Stimulated activated naive CD8-positive, alpha-beta T cell treated with anti-CD3 and anti-CD28 coated beads, Interleukin-15, Interleukin-2, amounts not matched to agents 100 ng/mL and 50 ng/mL, for 24 hours (primary cell): ENCODE measurements at regions not wholly inside any gene's neighbourhood (a gene's known extent, or its start where the extent isn't known, plus 50 kb on each side); places are given as distances from the start of the nearest gene placed in this dataset.
A peak's percentile ranks its signal among the peaks of the same experiment; 100 is the strongest.

Source experiments
- H3K27ac Mint-ChIP-seq: one replicate; pipeline ENCODE4 v1.8.0; 2021; ENCODE audit warnings: mild to moderate bottlenecking, mixed read lengths
- H3K27me3 Mint-ChIP-seq: one replicate; pipeline ENCODE4 v1.8.0; 2021; ENCODE audit warnings: mixed read lengths
- H3K36me3 Mint-ChIP-seq: one replicate; pipeline ENCODE4 v1.8.0; 2021; ENCODE audit warnings: low read depth, mixed read lengths
- H3K4me1 Mint-ChIP-seq: one replicate; pipeline ENCODE4 v1.8.0; 2021; ENCODE audit warnings: low read depth, mixed read lengths
- H3K4me3 Mint-ChIP-seq: one replicate; pipeline ENCODE4 v1.8.0; 2021; ENCODE audit warnings: mild to moderate bottlenecking, mixed read lengths
- H3K9me3 Mint-ChIP-seq: one replicate; pipeline ENCODE4 v1.8.0; 2021; ENCODE audit warnings: mixed read lengths

- Mint-ChIP-seq H3K4me3 (peak overlapping the region; percentile 60), H3K9me3 (no peaks in the 10 kb centered on the region), H3K36me3 (no peaks in the 10 kb centered on the region), H3K27ac (no peak overlapping the region), H3K4me1 (peaks cover 7% of the 10 kb centered on the region), H3K27me3 (peaks cover 49% of the 10 kb centered on the region)
Observed at GRCh38 chr7:115477193-115477651, 553.3 kb downstream of the TFEC start.

DNA sequence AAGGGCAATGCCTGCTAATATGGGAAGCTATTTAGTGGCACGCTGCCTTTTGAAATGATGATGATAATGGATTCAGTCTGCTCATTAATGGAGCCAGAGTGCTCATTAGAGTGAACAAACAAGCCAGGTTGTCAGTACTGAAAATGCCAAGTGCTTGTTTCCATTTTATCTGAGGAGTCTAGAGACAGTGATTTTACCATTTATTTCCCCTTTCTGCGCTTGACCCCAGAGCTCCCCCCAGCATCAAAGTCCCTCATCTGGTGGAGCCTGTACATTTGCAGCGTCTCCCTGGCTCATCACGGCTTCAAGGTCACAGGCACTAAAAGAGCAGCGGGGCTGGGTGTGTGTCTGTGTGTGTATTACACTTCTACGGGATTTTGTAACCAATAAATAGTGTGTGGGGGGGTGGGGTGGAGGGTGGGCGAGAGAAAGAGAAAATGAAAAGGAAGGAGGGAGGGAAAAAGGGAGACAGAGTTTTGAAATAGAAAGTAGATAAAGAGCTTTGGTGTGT lies 553.8 kb downstream of the TFEC start:
- Mint-ChIP-seq H3K36me3 (no peaks in the 10 kb centered on the region), H3K4me1 (peaks cover 7% of the 10 kb centered on the region), H3K27me3 (peaks cover 48% of the 10 kb centered on the region), H3K9me3 (no peaks in the 10 kb centered on the region), H3K27ac (no peak overlapping the region), H3K4me3 (peak overlapping the region; percentile 60)

DNA sequence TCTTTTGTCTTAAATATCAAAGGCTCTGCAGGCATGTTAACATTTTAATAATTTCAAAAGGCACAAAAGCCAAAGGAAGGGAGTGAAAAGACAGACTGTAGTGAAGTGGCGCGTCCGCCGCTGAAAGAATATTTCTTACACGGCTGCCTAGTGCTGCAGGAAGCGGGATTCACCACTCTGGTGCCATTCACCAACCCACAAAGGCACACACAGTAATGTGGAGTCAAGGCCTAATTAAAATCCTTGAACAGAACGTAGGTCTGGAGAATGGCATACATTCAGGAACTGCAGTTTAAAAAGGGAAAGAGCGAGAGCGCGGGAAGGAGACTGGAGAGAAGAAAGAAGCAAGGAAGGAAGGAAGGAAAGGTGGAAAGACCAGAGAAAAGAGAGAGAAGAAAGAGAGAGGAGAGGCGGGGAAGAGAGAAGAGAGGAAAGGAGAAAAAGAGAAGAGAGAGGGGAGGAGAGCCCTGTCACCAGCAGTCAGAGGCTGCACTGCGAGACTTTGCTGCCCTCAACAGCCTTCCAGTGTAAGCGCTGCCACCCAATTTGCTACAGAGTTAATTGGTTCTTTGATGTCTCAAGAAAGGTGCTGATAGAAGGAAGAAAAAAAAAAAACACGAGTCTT lies 554.0 kb downstream of the MDFIC start:
- Mint-ChIP-seq H3K4me3 (no peak overlapping the region), H3K9me3 (no peaks in the 10 kb centered on the region)

DNA sequence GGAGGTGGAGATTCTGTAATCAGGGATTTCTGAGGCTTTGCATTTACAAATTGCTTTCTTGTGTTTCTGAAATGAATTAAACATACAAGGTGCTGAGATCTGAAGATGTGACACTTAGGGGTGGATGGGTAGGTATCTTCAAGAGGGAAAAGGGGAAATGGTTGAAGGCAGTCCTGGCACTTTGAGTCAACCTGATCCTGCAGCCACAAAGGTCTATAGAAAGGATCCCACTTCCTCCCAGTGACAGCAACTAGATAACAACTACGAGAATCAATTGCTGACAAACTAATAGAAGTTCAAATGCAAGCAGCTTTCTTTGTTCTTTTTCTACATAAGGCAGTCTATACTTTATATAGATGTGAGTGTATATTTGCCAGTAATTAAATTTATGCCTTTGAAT lies 553.3 kb downstream of the MDFIC start:
- H3K27ac Mint-ChIP-seq: no peak overlapping the region
- peaks cover 7% of the 10 kb centered on the region for H3K4me1 Mint-ChIP-seq
- H3K9me3 Mint-ChIP-seq: no peaks in the 10 kb centered on the region
- peaks cover 39% of the 10 kb centered on the region for H3K27me3 Mint-ChIP-seq
- no peaks in the 10 kb centered on the region for H3K36me3 Mint-ChIP-seq
- no peak overlapping the region for H3K4me3 Mint-ChIP-seq

More for the DNA sequence above, 554.0 kb downstream of the MDFIC start:
- H3K27me3 Mint-ChIP-seq: peaks cover 43% of the 10 kb centered on the region
- H3K27ac Mint-ChIP-seq: no peak overlapping the region
- H3K4me1 Mint-ChIP-seq: peaks cover 7% of the 10 kb centered on the region
- no peaks in the 10 kb centered on the region for H3K36me3 Mint-ChIP-seq

DNA sequence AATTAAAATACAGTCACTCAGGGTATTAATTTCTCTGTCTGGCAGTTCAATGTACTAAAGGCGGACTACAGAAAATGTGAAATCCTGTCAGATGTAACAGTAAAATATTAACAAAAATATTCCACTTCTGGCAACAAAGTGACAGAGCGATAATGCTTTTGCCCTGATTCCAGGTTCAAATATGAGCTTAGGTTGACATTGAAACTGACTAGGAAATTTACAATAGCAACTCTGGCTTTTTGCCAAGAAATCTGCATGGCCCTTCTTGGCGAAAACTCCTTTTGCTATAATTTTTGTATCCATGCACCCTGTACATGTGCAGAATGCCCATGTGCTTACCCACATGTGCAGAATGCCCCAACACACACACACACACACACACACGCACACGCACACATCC lies 552.2 kb downstream of the MDFIC start:
- Mint-ChIP-seq H3K27ac (no peak overlapping the region), H3K9me3 (no peaks in the 10 kb centered on the region), H3K4me3 (no peak overlapping the region), H3K27me3 (peaks cover 30% of the 10 kb centered on the region), H3K4me1 (peaks cover 7% of the 10 kb centered on the region), H3K36me3 (no peaks in the 10 kb centered on the region)

DNA sequence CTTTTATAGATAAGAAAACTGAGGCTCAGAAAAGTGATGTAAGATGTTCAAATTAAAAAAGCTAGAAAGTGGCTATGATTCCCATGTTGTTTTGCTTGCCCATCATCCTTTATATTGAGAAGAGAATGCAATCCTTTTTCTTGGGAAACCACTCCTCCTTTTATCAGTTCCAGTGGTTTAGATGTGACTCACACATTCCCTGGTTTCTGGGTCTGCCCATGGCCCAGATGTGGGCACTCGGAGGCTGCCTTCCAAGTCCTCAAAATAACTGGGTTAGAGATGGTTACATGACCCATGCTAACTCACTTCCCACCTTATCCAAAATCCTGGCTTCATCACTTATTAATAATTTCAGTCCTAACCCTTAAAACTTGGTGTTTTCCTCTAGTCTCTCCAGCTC lies 550.0 kb downstream of the MDFIC start:
- no peak overlapping the region for H3K27ac Mint-ChIP-seq
- peaks cover 4% of the 10 kb centered on the region for H3K4me1 Mint-ChIP-seq
- peaks cover 20% of the 10 kb centered on the region for H3K27me3 Mint-ChIP-seq
- no peak overlapping the region for H3K4me3 Mint-ChIP-seq
- H3K9me3 Mint-ChIP-seq: no peaks in the 10 kb centered on the region
- no peaks in the 10 kb centered on the region for H3K36me3 Mint-ChIP-seq

- Mint-ChIP-seq H3K4me1 (no peaks in the 10 kb centered on the region), H3K27ac (no peak overlapping the region), H3K36me3 (no peaks in the 10 kb centered on the region), H3K9me3 (no peaks in the 10 kb centered on the region), H3K4me3 (no peak overlapping the region), H3K27me3 (peaks cover 4% of the 10 kb centered on the region)
Observed at GRCh38 chr7:115462301-115463015, 540.6 kb downstream of the MDFIC start.

DNA sequence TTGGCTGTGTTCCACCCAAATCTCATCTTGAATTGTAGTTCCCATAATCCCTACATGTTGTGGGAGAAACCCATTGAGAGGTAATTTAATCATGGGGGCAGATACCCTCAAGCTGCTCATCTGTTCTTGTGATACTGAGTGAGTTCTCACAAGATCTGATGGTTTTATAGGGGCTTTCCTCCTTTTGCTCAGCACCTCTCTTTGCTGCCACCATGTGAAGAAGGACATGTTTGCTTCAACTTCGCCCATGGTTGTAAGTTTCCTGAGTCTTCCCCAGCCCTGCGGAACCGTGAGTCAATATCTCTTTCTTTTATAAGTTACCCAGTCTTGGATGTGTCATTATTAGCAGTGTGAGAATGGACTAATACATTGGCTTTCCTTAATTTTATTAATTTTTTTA lies 527.8 kb downstream of the MDFIC start:
- Mint-ChIP-seq H3K4me3 (no peak overlapping the region), H3K36me3 (no peaks in the 10 kb centered on the region), H3K27me3 (peaks cover 4% of the 10 kb centered on the region), H3K27ac (no peak overlapping the region), H3K4me1 (no peaks in the 10 kb centered on the region), H3K9me3 (peaks cover 4% of the 10 kb centered on the region)

DNA sequence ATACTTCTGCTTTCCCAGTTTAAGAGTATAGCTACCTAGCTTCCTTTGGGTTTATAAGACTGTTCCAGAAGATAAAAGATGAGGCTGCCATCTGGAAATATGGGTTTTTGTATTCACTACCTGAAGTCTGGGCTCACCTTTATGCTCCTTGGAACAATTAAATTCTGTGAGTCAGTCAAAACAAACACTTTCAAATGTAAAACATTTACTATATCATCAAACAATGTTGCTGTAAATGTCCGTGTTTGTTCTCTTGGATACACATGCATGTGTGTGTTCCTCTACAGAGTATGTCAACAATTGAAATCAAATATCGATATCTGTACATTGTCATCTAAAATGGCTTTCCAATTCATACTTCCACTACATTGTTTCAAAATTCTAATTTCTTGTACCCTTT lies 525.6 kb downstream of the MDFIC start:
- Mint-ChIP-seq H3K9me3 (peaks cover 3% of the 10 kb centered on the region), H3K27ac (no peak overlapping the region), H3K27me3 (peaks cover 8% of the 10 kb centered on the region), H3K36me3 (no peaks in the 10 kb centered on the region), H3K4me3 (no peak overlapping the region), H3K4me1 (no peaks in the 10 kb centered on the region)

DNA sequence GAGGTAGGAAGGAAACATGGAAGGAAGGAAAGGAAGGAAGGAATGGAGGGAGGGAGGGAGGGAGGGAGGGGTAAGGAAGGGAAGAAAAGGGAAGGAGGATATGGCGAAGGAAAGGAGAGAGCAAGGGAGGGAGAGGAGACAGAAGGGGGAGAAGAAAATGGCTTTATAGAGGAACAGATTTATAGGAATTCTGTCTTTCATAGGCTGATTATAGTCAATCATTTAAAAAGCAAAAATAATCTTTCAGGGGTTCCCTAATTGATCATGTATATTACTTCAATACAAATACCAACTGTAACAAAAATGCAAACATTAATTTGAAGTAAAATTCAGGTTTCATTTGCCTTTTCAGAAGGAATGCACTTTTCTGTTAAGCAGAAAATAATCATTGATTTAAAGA lies 519.1 kb downstream of the MDFIC start:
- Mint-ChIP-seq H3K9me3 (peaks cover 3% of the 10 kb centered on the region), H3K36me3 (no peaks in the 10 kb centered on the region), H3K27me3 (peaks cover 5% of the 10 kb centered on the region), H3K4me1 (no peaks in the 10 kb centered on the region), H3K4me3 (no peak overlapping the region), H3K27ac (no peak overlapping the region)

DNA sequence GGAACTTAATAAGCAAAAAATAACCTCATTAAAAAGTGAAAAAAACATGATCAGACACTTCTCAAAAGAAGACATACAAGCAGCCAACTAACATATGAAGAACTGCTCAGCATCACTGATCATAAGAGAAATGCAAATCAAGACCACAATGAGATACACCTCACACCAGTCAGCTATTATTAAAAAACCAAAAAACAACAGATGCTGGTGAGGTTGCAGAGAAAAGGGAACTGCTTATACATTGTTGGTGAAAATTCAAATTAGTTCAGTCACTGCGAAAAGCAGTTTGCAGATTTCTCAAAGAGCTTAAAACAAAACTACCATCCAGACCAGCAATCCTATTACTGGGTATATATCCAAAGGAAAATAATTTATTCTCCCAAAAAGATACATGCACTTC lies 513.3 kb downstream of the MDFIC start:
- Mint-ChIP-seq H3K9me3 (peaks cover 3% of the 10 kb centered on the region), H3K27me3 (no peaks in the 10 kb centered on the region), H3K27ac (no peak overlapping the region), H3K36me3 (no peaks in the 10 kb centered on the region), H3K4me3 (no peak overlapping the region), H3K4me1 (no peaks in the 10 kb centered on the region)

- Mint-ChIP-seq H3K4me1 (no peaks in the 10 kb centered on the region), H3K36me3 (no peaks in the 10 kb centered on the region), H3K27ac (no peak overlapping the region), H3K4me3 (no peak overlapping the region), H3K27me3 (no peaks in the 10 kb centered on the region), H3K9me3 (no peaks in the 10 kb centered on the region)
Observed at GRCh38 chr7:115429918-115430317, 508.0 kb downstream of the MDFIC start.

- no peak overlapping the region for H3K4me3 Mint-ChIP-seq
- no peaks in the 10 kb centered on the region for H3K36me3 Mint-ChIP-seq
- no peaks in the 10 kb centered on the region for H3K27me3 Mint-ChIP-seq
- H3K4me1 Mint-ChIP-seq: no peaks in the 10 kb centered on the region
- H3K27ac Mint-ChIP-seq: no peak overlapping the region
- no peaks in the 10 kb centered on the region for H3K9me3 Mint-ChIP-seq
Observed at GRCh38 chr7:115417662-115418061, 495.8 kb downstream of the MDFIC start.

DNA sequence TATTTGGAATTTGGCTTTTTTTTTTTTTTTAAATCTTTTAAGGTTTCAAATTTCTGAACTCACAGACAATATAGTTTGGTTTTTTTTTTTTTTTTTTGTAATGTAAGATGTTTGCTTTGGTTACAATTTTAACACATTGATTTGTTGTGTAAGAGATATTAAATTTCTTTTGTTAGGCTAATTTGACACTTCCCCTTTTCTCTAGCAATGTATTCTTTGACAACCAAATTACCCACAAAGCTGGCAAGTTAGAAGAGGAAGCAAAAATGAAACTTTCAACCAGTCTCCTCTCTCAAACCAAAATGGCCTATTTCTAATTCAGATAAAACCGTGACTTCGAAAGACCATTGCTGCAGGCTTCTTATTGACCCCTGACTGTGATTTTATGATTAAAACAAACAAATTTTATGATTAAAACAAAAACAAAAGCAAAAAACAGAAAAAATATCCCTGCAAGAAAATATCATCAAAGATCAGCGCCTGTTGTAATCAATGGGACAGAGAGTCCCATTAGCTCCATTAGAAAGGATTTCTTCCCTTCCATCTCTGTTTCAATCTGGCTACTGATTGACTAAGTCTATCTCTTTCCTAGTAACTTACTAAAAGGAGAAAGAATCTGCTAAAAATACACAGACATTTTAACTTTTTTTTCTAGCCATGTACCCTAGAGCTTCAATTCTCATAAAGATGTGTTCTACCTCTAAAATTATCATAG lies 489.2 kb downstream of the MDFIC start:
- Mint-ChIP-seq H3K27me3 (no peaks in the 10 kb centered on the region), H3K27ac (no peak overlapping the region), H3K36me3 (no peaks in the 10 kb centered on the region), H3K9me3 (no peaks in the 10 kb centered on the region), H3K4me3 (no peak overlapping the region), H3K4me1 (peaks cover 15% of the 10 kb centered on the region)

- Mint-ChIP-seq H3K9me3 (no peaks in the 10 kb centered on the region), H3K4me1 (peaks cover 15% of the 10 kb centered on the region), H3K36me3 (no peaks in the 10 kb centered on the region), H3K27me3 (no peaks in the 10 kb centered on the region), H3K4me3 (no peak overlapping the region), H3K27ac (no peak overlapping the region)
Observed at GRCh38 chr7:115410434-115410820, 488.5 kb downstream of the MDFIC start.
